GM04504 (cell line): ENCODE measurements at regions not wholly inside any gene's neighbourhood (a gene's known extent, or its start where the extent isn't known, plus 50 kb on each side); places are given as distances from the start of the nearest gene placed in this dataset.
"Not testable (repeated sequence)": the region's sequence is repeated elsewhere in the genome, so short reads cannot be mapped to it uniquely, and the experiment has no call there.

Experiments used
- DNase-seq: peaks from one replicate; pipeline ENCODE4 v3.0.0-alpha.2; 2012; ENCODE audit warnings: low read depth

- no peak for DNase-seq
Observed at GRCh38 chr7:81433206-81433605, 336.6 kb downstream of the HGF start.

GRCh38 chr7:81430761-81431160 is 339.1 kb downstream of the HGF start:
- DNase-seq = no peak

GRCh38 chr7:81430150-81430549 is 339.7 kb downstream of the HGF start:
- DNase-seq = no peak

GRCh38 chr7:81427461-81427860 is 342.4 kb downstream of the HGF start:
- DNase-seq = no peak

- no peak for DNase-seq
Observed at GRCh38 chr7:81420526-81421226, 349.2 kb downstream of the HGF start.

GRCh38 chr7:81419731-81420130 is 350.1 kb downstream of the HGF start:
- no peak for DNase-seq

GRCh38 chr7:81416659-81417058 is 353.2 kb downstream of the HGF start:
- no peak for DNase-seq

GRCh38 chr7:81415181-81415580 is 354.7 kb downstream of the HGF start:
- DNase-seq = no peak

- no peak for DNase-seq
Observed at GRCh38 chr7:81414411-81414810, 355.4 kb downstream of the HGF start.

GRCh38 chr7:81410471-81411117 is 359.3 kb downstream of the HGF start:
- no peak for DNase-seq

- no peak for DNase-seq
Observed at GRCh38 chr7:81408728-81409127, 361.1 kb downstream of the HGF start.

GRCh38 chr7:81407094-81407493 is 362.8 kb downstream of the HGF start:
- DNase-seq = peak; percentile 4

GRCh38 chr7:81404669-81405068 is 365.2 kb downstream of the HGF start:
- no peak for DNase-seq

GRCh38 chr7:81402227-81402626 is 367.6 kb downstream of the HGF start:
- no peak for DNase-seq

GRCh38 chr7:81399471-81399870 is 370.4 kb downstream of the HGF start:
- no peak for DNase-seq

- no peak for DNase-seq
Observed at GRCh38 chr7:81394029-81394428, 375.8 kb downstream of the HGF start.

GRCh38 chr7:81393018-81393417 is 376.8 kb downstream of the HGF start:
- DNase-seq = no peak

- no peak for DNase-seq
Observed at GRCh38 chr7:81385370-81385769, 384.5 kb downstream of the HGF start.

- DNase-seq = no peak
Observed at GRCh38 chr7:81383846-81384245, 386.0 kb downstream of the HGF start.

- DNase-seq = not testable (repeated sequence)
Observed at GRCh38 chr7:81374641-81375040, 395.2 kb downstream of the HGF start.

GRCh38 chr7:81370822-81371221 is 399.0 kb downstream of the HGF start:
- DNase-seq = no peak

GRCh38 chr7:81367326-81367931 is 402.4 kb downstream of the HGF start:
- peak; percentile 70 for DNase-seq

GRCh38 chr7:81366546-81366945 is 403.3 kb downstream of the HGF start:
- DNase-seq = no peak
